ENCODE measurements at regions not wholly inside any gene's neighbourhood (a gene's known extent, or its start where the extent isn't known, plus 50 kb on each side); places are given as distances from the start of the nearest gene placed in this dataset.
"Not testable (repeated sequence)": the region's sequence is repeated elsewhere in the genome, so short reads cannot be mapped to it uniquely, and the experiment has no call there.

- TF ChIP-seq HHEX (CRISPR knock-in tag; IDR thresholded peaks at IDR 0.05) (0 out of 2 replicates have a peak, but pooled peaks have one; percentile 21), KDM5A (IDR thresholded peaks at IDR 0.05; ENCODE audit: borderline replicate concordance, low read length) (no peak), ZNF772 (CRISPR knock-in tag; IDR thresholded peaks at IDR 0.05) (peak; percentile 70; the same call in 1 of the 2 replicates), TBX2 (CRISPR knock-in tag; IDR thresholded peaks at IDR 0.05; ENCODE audit: borderline replicate concordance) (peak; percentile 84), EP300 (IDR thresholded peaks at IDR 0.05; ENCODE audit: low read depth in 2 of 2, low read length in 2 of 2) (peak in 1 of 2 experiments; percentile 87; a peak in 2 of 4 replicates), EP300 (CRISPR knock-in tag; IDR thresholded peaks at IDR 0.05; ENCODE audit: borderline replicate concordance) (peak; percentile 68; the same call in 1 of the 2 replicates), ZNF124 (CRISPR knock-in tag; IDR thresholded peaks at IDR 0.05) (no peak), FOXK2 (IDR thresholded peaks at IDR 0.05) (peak; percentile 81; the same call in 1 of the 2 replicates)
These were observed 433.3 kb downstream of the BUD13 start (continued) for GRCh38 chr11:116339306-116340098.

- H3K27me3 ChIP-seq (ENCODE audit: control insufficient read depth in 1 of 2, insufficient read depth in 2 of 2, low read length in 2 of 2); H3K4me2 ChIP-seq (ENCODE audit: low read depth, low read length); CTCF ChIA-PET (ENCODE audit: low intra/inter-chr PET ratio, low total read pairs); H3K79me2 ChIP-seq (ENCODE audit: insufficient read depth, low read length); FAIRE-seq; in situ Hi-C loops (cut with HindIII; ENCODE audit: extremely low pct_ligation_motif_present, low pct_unique_long_range_greater_than_20kb); H2AFZ ChIP-seq (ENCODE audit: low read length); H3K4me3 ChIP-seq (replicated peaks in 1 of 3; ENCODE audit: insufficient read depth in 1 of 3, low read depth in 2 of 3, low read length in 3 of 3); H3K9ac ChIP-seq (ENCODE audit: insufficient read depth, low read depth, low read length); BruUV-seq (replicated peaks); DNase-seq (ENCODE audit: low spot score); ATAC-seq; H3K27ac ChIP-seq (ENCODE audit: extremely low read length, insufficient read depth, low read length); H3K36me3 ChIP-seq (replicated peaks in 1 of 2; ENCODE audit: control insufficient read depth in 1 of 2, insufficient read depth in 2 of 2, low read length in 2 of 2); H3K9me3 ChIP-seq (ENCODE audit: low read length); H4K20me1 ChIP-seq (ENCODE audit: insufficient read depth, low read length): not testable (repeated sequence)
- POLR2A ChIA-PET: interaction anchor here (1.2 to 2.5 kb wide), 3 partner anchors 75 to 90 kb away, joined by 5 to 24 read pairs (median 10); no protein-coding TSS in a partner anchor
- peaks cover 57% of the 10 kb centered on the region for H3K4me1 ChIP-seq (ENCODE audit: insufficient read depth, low read length)
- intact Hi-C loops (cut with micrococcal nuclease; ENCODE audit: unreplicated experiment): loop anchor here (2.0 to 5.0 kb wide), 2 partner anchors 38 to 89 kb away; no protein-coding TSS in a partner anchor
- WGBS (ENCODE audit: low lambda C conversion rate): 97% methylated on average over 4 of the region's 4 CpGs
These were observed 434.3 kb downstream of the BUD13 start for GRCh38 chr11:116338500-116338899.

Data from HepG2 (cell line).